ENCODE measurements at regions not wholly inside any gene's neighbourhood (a gene's known extent, or its start where the extent isn't known, plus 50 kb on each side); places are given as distances from the start of the nearest gene placed in this dataset.

GRCh38 chr6:134117409-134117808 is 65.0 kb upstream of the SLC2A12 start:
- DNase-seq = peak; percentile 70 to 87 (median 82)

GRCh38 chr6:134115715-134116074 is 63.3 kb upstream of the SLC2A12 start:
- DNase-seq = no peak

DNA sequence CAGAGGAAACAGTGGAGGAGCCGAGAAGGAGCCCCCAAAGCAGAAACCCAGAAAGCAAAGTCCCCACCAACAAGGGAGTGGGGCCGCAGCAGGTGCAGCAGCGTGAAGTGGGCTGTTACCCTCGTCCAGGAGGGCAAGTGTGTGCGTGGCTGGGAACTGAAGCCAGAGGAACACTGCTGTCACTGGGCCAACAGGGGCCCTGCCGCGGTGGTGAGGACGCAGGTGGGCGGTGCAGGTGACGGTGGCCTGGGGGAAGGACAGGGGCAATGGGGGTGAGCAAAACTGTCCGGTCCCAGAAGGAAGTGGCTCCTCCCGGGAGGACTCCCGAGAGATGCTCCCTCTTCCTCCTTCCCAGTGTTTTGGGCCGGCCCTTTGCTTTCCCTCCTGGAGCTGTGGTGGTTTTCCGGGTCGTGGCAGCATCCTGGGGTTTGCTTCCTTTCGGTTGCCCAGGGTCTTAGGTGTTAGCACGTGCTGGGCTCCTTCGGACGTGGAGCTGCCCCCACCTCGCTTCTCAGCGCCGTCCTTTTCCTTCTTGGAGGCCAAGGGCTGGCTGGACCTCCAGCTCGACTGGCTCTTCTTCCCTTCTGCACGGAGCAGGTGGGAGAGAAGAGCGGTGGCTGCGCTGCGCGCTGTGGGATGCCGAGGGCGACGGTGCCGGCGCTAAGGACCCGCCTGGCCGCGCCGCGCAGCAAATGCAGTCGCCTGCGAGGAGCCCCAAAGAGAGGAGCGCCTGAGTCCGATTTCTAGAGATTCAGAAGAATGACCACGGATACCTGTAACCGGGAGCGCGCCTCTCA is 62.7 kb upstream of the SLC2A12 start:
- no peak for DNase-seq

GRCh38 chr6:134114489-134114888 is 62.1 kb upstream of the SLC2A12 start:
- no peak for DNase-seq

- DNase-seq = no peak
These were observed 59.3 kb upstream of the SLC2A12 start for GRCh38 chr6:134111726-134112125.

GRCh38 chr6:134111062-134111677 is 58.7 kb upstream of the SLC2A12 start:
- DNase-seq = peak; percentile 86 to 93 (median 90)

DNA sequence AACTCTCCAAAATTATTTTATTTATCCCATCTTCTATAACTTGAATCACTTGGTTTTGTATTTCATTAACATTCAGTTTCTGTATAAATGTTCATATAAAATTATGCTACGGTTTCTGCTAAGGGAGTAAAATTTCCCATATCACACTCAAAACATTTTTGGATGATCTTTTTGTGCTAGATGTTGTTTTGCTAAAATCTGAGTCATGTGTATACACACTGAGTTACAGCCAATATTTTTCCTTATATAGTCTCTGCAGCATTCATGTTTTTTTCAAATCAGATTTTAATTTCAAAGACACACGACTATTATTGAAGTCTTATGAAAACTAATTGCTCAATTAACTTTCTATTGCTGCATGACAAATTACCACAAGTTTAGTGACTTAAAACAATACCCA is 54.3 kb upstream of the SLC2A12 start:
- no peak for DNase-seq

GRCh38 chr6:134105940-134106339 is 53.5 kb upstream of the SLC2A12 start:
- DNase-seq = no peak

GRCh38 chr6:134103006-134103405 is 50.6 kb upstream of the SLC2A12 start:
- DNase-seq = no peak

Measured in suppressor macrophage (primary cell).